Activated CD8-positive, alpha-beta memory T cell treated with anti-CD3 and anti-CD28 coated beads, Interleukin-2, amount 50 U/mL, for 1 hour (primary cell): ENCODE measurements at regions not wholly inside any gene's neighbourhood (a gene's known extent, or its start where the extent isn't known, plus 50 kb on each side); places are given as distances from the start of the nearest gene placed in this dataset.

ENCODE experiments used
- DNase-seq: peaks from one replicate; pipeline ENCODE4 v3.0.0-alpha.2; 2020; ENCODE audit errors: extremely low read depth

GRCh38 chr3:28088811-28089526, 152.4 kb upstream of the CMC1 start:
- no peak for DNase-seq

- no peak for DNase-seq
Observed at GRCh38 chr3:28089527-28089897, 151.9 kb upstream of the CMC1 start.

GRCh38 chr3:28099296-28099695, 142.1 kb upstream of the CMC1 start:
- DNase-seq: no peak

GRCh38 chr3:28101705-28102104, 139.7 kb upstream of the CMC1 start:
- DNase-seq: no peak

- no peak for DNase-seq
Observed at GRCh38 chr3:28103861-28104260, 137.6 kb upstream of the CMC1 start.

GRCh38 chr3:28104896-28105534, 136.4 kb upstream of the CMC1 start:
- DNase-seq: no peak

GRCh38 chr3:28109829-28110228, 131.6 kb upstream of the CMC1 start:
- no peak for DNase-seq

- DNase-seq: no peak
Observed at GRCh38 chr3:28110869-28111268, 130.6 kb upstream of the CMC1 start.

GRCh38 chr3:28114893-28115292, 126.5 kb upstream of the CMC1 start:
- DNase-seq: no peak

GRCh38 chr3:28115316-28115715, 126.1 kb upstream of the CMC1 start:
- DNase-seq: no peak

- no peak for DNase-seq
Observed at GRCh38 chr3:28117598-28117997, 123.8 kb upstream of the CMC1 start.

GRCh38 chr3:28118087-28118486, 123.3 kb upstream of the CMC1 start:
- DNase-seq: no peak

GRCh38 chr3:28122227-28122626, 119.2 kb upstream of the CMC1 start:
- DNase-seq: no peak

- DNase-seq: no peak
Observed at GRCh38 chr3:28124882-28125281, 116.5 kb upstream of the CMC1 start.

- no peak for DNase-seq
Observed at GRCh38 chr3:28125342-28125741, 116.1 kb upstream of the CMC1 start.

GRCh38 chr3:28130836-28131235, 110.6 kb upstream of the CMC1 start:
- DNase-seq: no peak

- no peak for DNase-seq
Observed at GRCh38 chr3:28132941-28133340, 108.5 kb upstream of the CMC1 start.

- no peak for DNase-seq
Observed at GRCh38 chr3:28134198-28134597, 107.2 kb upstream of the CMC1 start.

GRCh38 chr3:28134792-28135375, 106.5 kb upstream of the CMC1 start:
- DNase-seq: no peak

GRCh38 chr3:28136607-28137216, 104.7 kb upstream of the CMC1 start:
- no peak for DNase-seq

- no peak for DNase-seq
Observed at GRCh38 chr3:28138043-28138610, 103.3 kb upstream of the CMC1 start.

- DNase-seq: no peak
Observed at GRCh38 chr3:28139288-28139687, 102.1 kb upstream of the CMC1 start.
